Fibroblast of villous mesenchyme (primary cell): ENCODE measurements at regions not wholly inside any gene's neighbourhood (a gene's known extent, or its start where the extent isn't known, plus 50 kb on each side); places are given as distances from the start of the nearest gene placed in this dataset.

Experiments used
- DNase-seq: peaks from one replicate; pipeline ENCODE4 v3.0.0-alpha.2; 2010; ENCODE audit warnings: low read depth
- H3K4me3 ChIP-seq: 2 replicates; pipeline ENCODE4 v1.5.1; 2011; ENCODE audit warnings: low read depth, mild to moderate bottlenecking, low read length
- CTCF ChIP-seq: IDR thresholded peaks from 2 replicates; pipeline ENCODE4 v1.5.1; 2012; ENCODE audit warnings: low read depth, mild to moderate bottlenecking, low read length; ENCODE audit not compliant: insufficient read depth

GRCh38 chr3:82495655-82496054, 734.2 kb upstream of the GBE1 start:
- no peak for DNase-seq
- TF ChIP-seq CTCF: no peak
- no peak overlapping the region for H3K4me3 ChIP-seq

- DNase-seq: no peak
- no peak overlapping the region for H3K4me3 ChIP-seq
- TF ChIP-seq CTCF: no peak
Observed at GRCh38 chr3:82494977-82495489, 733.6 kb upstream of the GBE1 start.

- no peak for DNase-seq
- TF ChIP-seq CTCF: no peak
- H3K4me3 ChIP-seq: no peak overlapping the region
Observed at GRCh38 chr3:82493858-82494257, 732.4 kb upstream of the GBE1 start.

GRCh38 chr3:82475306-82475705, 713.9 kb upstream of the GBE1 start:
- H3K4me3 ChIP-seq: no peak overlapping the region
- no peak for TF ChIP-seq CTCF
- DNase-seq: no peak

GRCh38 chr3:82474711-82475110, 713.3 kb upstream of the GBE1 start:
- no peak for TF ChIP-seq CTCF
- DNase-seq: no peak
- no peak overlapping the region for H3K4me3 ChIP-seq

- H3K4me3 ChIP-seq: no peak overlapping the region
- DNase-seq: no peak
- no peak for TF ChIP-seq CTCF
Observed at GRCh38 chr3:82473864-82474541, 712.6 kb upstream of the GBE1 start.

GRCh38 chr3:82467051-82467450, 705.6 kb upstream of the GBE1 start:
- no peak for TF ChIP-seq CTCF
- H3K4me3 ChIP-seq: no peak overlapping the region
- no peak for DNase-seq
